CD4-positive, alpha-beta T cell treated with Interleukin-6 for 4 hours (primary cell): ENCODE measurements at regions not wholly inside any gene's neighbourhood (a gene's known extent, or its start where the extent isn't known, plus 50 kb on each side); places are given as distances from the start of the nearest gene placed in this dataset.
A peak's percentile ranks its signal among the peaks of the same experiment; 100 is the strongest.
"Not testable (repeated sequence)": the region's sequence is repeated elsewhere in the genome, so short reads cannot be mapped to it uniquely, and the experiment has no call there.

Experiments used
- DNase-seq: peaks from one replicate; pipeline ENCODE4 v3.0.0-alpha.2; 2020; ENCODE audit warnings: mixed read lengths

- no peak for DNase-seq
These were observed 71.9 kb downstream of the DYNAP start for GRCh38 chr18:54662986-54663385.

- DNase-seq: not testable (repeated sequence)
These were observed 78.7 kb downstream of the DYNAP start for GRCh38 chr18:54669701-54670100.

- no peak for DNase-seq
These were observed 80.3 kb downstream of the DYNAP start for GRCh38 chr18:54671291-54671881.

- no peak for DNase-seq
These were observed 81.1 kb downstream of the DYNAP start for GRCh38 chr18:54672109-54672508.

GRCh38 chr18:54672846-54673475 is 81.9 kb downstream of the DYNAP start:
- DNase-seq: no peak

GRCh38 chr18:54673936-54674335 is 82.9 kb downstream of the DYNAP start:
- no peak for DNase-seq

- no peak for DNase-seq
These were observed 84.0 kb downstream of the DYNAP start for GRCh38 chr18:54675076-54675475.

- peak; percentile 6 for DNase-seq
These were observed 88.5 kb downstream of the DYNAP start for GRCh38 chr18:54679318-54680149.

GRCh38 chr18:54684784-54685183 is 93.7 kb downstream of the DYNAP start:
- no peak for DNase-seq

GRCh38 chr18:54689319-54689718 is 98.3 kb downstream of the DYNAP start:
- DNase-seq: no peak

GRCh38 chr18:54690198-54690597 is 99.2 kb downstream of the DYNAP start:
- DNase-seq: no peak

GRCh38 chr18:54692463-54692862 is 101.4 kb downstream of the DYNAP start:
- DNase-seq: no peak

- no peak for DNase-seq
These were observed 105.7 kb downstream of the DYNAP start for GRCh38 chr18:54696616-54697293.

- no peak for DNase-seq
These were observed 109.5 kb downstream of the DYNAP start for GRCh38 chr18:54700580-54700979.

- no peak for DNase-seq
These were observed 111.6 kb downstream of the DYNAP start for GRCh38 chr18:54702686-54703085.

- DNase-seq: no peak
These were observed 118.0 kb upstream of the RAB27B start for GRCh38 chr18:54710074-54710899.

GRCh38 chr18:54710900-54711281 is 117.4 kb upstream of the RAB27B start:
- DNase-seq: no peak

GRCh38 chr18:54712306-54712705 is 116.0 kb upstream of the RAB27B start:
- DNase-seq: no peak

- DNase-seq: no peak
These were observed 115.5 kb upstream of the RAB27B start for GRCh38 chr18:54712758-54713157.

GRCh38 chr18:54713386-54713785 is 114.9 kb upstream of the RAB27B start:
- DNase-seq: no peak

GRCh38 chr18:54714851-54715250 is 113.4 kb upstream of the RAB27B start:
- DNase-seq: no peak

- no peak for DNase-seq
These were observed 111.7 kb upstream of the RAB27B start for GRCh38 chr18:54716586-54716985.
